ENCODE measurements at regions not wholly inside any gene's neighbourhood (a gene's known extent, or its start where the extent isn't known, plus 50 kb on each side); places are given as distances from the start of the nearest gene placed in this dataset.

GRCh38 chr4:129622566-129622965, 526.6 kb downstream of the C4orf33 start:
- TF ChIP-seq, protein P1, sequence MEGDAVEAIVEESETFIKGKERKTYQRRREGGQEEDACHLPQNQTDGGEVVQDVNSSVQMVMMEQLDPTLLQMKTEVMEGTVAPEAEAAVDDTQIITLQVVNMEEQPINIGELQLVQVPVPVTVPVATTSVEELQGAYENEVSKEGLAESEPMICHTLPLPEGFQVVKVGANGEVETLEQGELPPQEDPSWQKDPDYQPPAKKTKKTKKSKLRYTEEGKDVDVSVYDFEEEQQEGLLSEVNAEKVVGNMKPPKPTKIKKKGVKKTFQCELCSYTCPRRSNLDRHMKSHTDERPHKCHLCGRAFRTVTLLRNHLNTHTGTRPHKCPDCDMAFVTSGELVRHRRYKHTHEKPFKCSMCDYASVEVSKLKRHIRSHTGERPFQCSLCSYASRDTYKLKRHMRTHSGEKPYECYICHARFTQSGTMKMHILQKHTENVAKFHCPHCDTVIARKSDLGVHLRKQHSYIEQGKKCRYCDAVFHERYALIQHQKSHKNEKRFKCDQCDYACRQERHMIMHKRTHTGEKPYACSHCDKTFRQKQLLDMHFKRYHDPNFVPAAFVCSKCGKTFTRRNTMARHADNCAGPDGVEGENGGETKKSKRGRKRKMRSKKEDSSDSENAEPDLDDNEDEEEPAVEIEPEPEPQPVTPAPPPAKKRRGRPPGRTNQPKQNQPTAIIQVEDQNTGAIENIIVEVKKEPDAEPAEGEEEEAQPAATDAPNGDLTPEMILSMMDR (IDR thresholded peaks at IDR 0.05), result no peak
- no peak for TF ChIP-seq POLR2A (IDR thresholded peaks at IDR 0.05)

Data from testis (tissue), 2 donors.